Gastroesophageal sphincter (tissue), 4 donors: ENCODE measurements at regions not wholly inside any gene's neighbourhood (a gene's known extent, or its start where the extent isn't known, plus 50 kb on each side); places are given as distances from the start of the nearest gene placed in this dataset.

Experiments
- ATAC-seq: fragments of 150-250 bp; one replicate; pipeline ENCODE4 v1.9.1; 2016; ENCODE audit warnings: mild to moderate bottlenecking, moderate library complexity
- H3K27ac ChIP-seq, 4 donors: fragments of 200-600 bp; sonication (generic) in 3 of 4; 1 replicate in 3 of 4; 2 replicates in 1 of 4; pipeline ENCODE4 v1.5.1; 2016 to 2019
- H3K27me3 ChIP-seq: fragments of 200-600 bp; sonication (generic); one replicate; pipeline ENCODE4 v1.5.1; 2019
- H3K36me3 ChIP-seq, 2 donors: fragments of 200-600 bp; sonication (generic); one replicate each; pipeline ENCODE4 v1.5.1; 2019; ENCODE audit warnings: control low read depth in 1 of 2
- H3K4me1 ChIP-seq, 3 donors: fragments of 200-600 bp; sonication (generic); 1 replicate in 2 of 3; 2 replicates in 1 of 3; pipeline ENCODE4 v1.5.1; 2016 to 2019; ENCODE audit warnings: control low read depth in 2 of 3
- H3K4me3 ChIP-seq, 2 donors: fragments of 200-600 bp; sonication (generic); one replicate each; pipeline ENCODE4 v1.5.1; 2019; ENCODE audit warnings: mild to moderate bottlenecking in 1 of 2, moderate library complexity in 1 of 2
- H3K9me3 ChIP-seq, 3 donors: fragments of 200-600 bp; sonication (generic); one replicate each; pipeline ENCODE4 v1.5.1; 2017 to 2019; ENCODE audit warnings: control low read depth in 2 of 3
- CTCF ChIP-seq, 4 experiments: fragments of 200-600 bp in 2 of 4; fragments of 450-650 bp in 2 of 4; sonication (generic) in 1 of 4; IDR thresholded peaks; one replicate each; pipeline ENCODE4 v1.5.1; 2017 to 2019; ENCODE audit warnings: antibody characterized with exemption in 4 of 4, mild to moderate bottlenecking in 2 of 4, moderate library complexity in 2 of 4
- EP300 ChIP-seq: sonication (generic); formaldehyde crosslinking; IDR thresholded peaks from one replicate; pipeline ENCODE4 v1.6.1; 2017; ENCODE audit warnings: antibody characterized with exemption, mild to moderate bottlenecking
- POLR2A ChIP-seq, 2 donors: fragments of 450-650 bp; IDR thresholded peaks; one replicate each; pipeline ENCODE4 v1.6.1; 2017; ENCODE audit warnings: antibody characterized with exemption in 2 of 2, mild to moderate bottlenecking in 2 of 2, moderate library complexity in 1 of 2
- POLR2AphosphoS5 ChIP-seq: sonication (generic); formaldehyde crosslinking; IDR thresholded peaks from one replicate; pipeline ENCODE4 v1.6.1; 2017; ENCODE audit warnings: antibody characterized with exemption
- WGBS, 2 donors: methylation state at CpG; one replicate each; pipeline ENCODE4 v1.1.5; 2018; ENCODE audit warnings: low coverage in 1 of 2; 5-methylcytosine and 5-hydroxymethylcytosine counted together

GRCh38 chr2:163481515-163481914 lies 254.3 kb downstream of the FIGN start:
- no peak for ATAC-seq
- H3K4me3 ChIP-seq, result no peak overlapping the region
- no peak for TF ChIP-seq CTCF (IDR thresholded peaks at IDR 0.05)
- TF ChIP-seq POLR2AphosphoS5, result no peak
- TF ChIP-seq POLR2A (IDR thresholded peaks at IDR 0.05), result no peak
- no peak for TF ChIP-seq EP300
- peaks cover 0 to 5% (median 0%) of the 10 kb centered on the region in 3 donors for H3K9me3 ChIP-seq
- no peaks in the 10 kb centered on the region for H3K27me3 ChIP-seq
- H3K4me1 ChIP-seq, result no peaks in the 10 kb centered on the region
- no peak overlapping the region for H3K27ac ChIP-seq
- no peaks in the 10 kb centered on the region for H3K36me3 ChIP-seq

- no peak overlapping the region for H3K27ac ChIP-seq
- 88 to 94% methylated on average over 4 to 9 of the region's 9 CpGs for WGBS, 2 donors
- H3K36me3 ChIP-seq, result no peaks in the 10 kb centered on the region
- peaks cover 0 to 5% (median 0%) of the 10 kb centered on the region in 3 donors for H3K9me3 ChIP-seq
- TF ChIP-seq CTCF (IDR thresholded peaks at IDR 0.05) (no peak), EP300 (no peak), POLR2A (IDR thresholded peaks at IDR 0.05) (no peak), POLR2AphosphoS5 (no peak)
- H3K4me3 ChIP-seq, result no peak overlapping the region
- H3K27me3 ChIP-seq, result no peaks in the 10 kb centered on the region
- no peak for ATAC-seq
- H3K4me1 ChIP-seq, result no peaks in the 10 kb centered on the region
These were observed 256.2 kb downstream of the FIGN start for GRCh38 chr2:163479599-163479998.

- TF ChIP-seq POLR2AphosphoS5 (no peak), EP300 (no peak), POLR2A (IDR thresholded peaks at IDR 0.05) (no peak), CTCF (IDR thresholded peaks at IDR 0.05) (no peak)
- Histone ChIP-seq H3K36me3 (no peaks in the 10 kb centered on the region), H3K27me3 (no peaks in the 10 kb centered on the region), H3K27ac (no peak overlapping the region), H3K9me3 (peaks cover 0 to 5% (median 0%) of the 10 kb centered on the region in 3 donors), H3K4me1 (no peaks in the 10 kb centered on the region), H3K4me3 (no peak overlapping the region)
- 61 to 66% methylated on average over 3 of the region's 3 CpGs for WGBS, 2 donors
- ATAC-seq, result no peak
These were observed 260.0 kb downstream of the FIGN start for GRCh38 chr2:163475815-163476214.

- H3K4me1 ChIP-seq, result no peaks in the 10 kb centered on the region
- no peak overlapping the region for H3K4me3 ChIP-seq
- peaks cover 0 to 5% (median 0%) of the 10 kb centered on the region in 3 donors for H3K9me3 ChIP-seq
- H3K27me3 ChIP-seq, result no peaks in the 10 kb centered on the region
- H3K36me3 ChIP-seq, result no peaks in the 10 kb centered on the region
- no peak overlapping the region for H3K27ac ChIP-seq
- ATAC-seq, result no peak
- 76% methylated on average over 4 of the region's 4 CpGs for WGBS, 2 donors
- TF ChIP-seq POLR2AphosphoS5 (no peak), POLR2A (IDR thresholded peaks at IDR 0.05) (no peak), CTCF (IDR thresholded peaks at IDR 0.05) (no peak), EP300 (no peak)
These were observed 260.9 kb downstream of the FIGN start for GRCh38 chr2:163474889-163475288.

GRCh38 chr2:163474319-163474744 lies 261.5 kb downstream of the FIGN start:
- Histone ChIP-seq H3K36me3 (no peaks in the 10 kb centered on the region), H3K4me3 (no peak overlapping the region), H3K4me1 (no peaks in the 10 kb centered on the region), H3K27ac (no peak overlapping the region), H3K27me3 (no peaks in the 10 kb centered on the region), H3K9me3 (peaks cover 0 to 5% (median 0%) of the 10 kb centered on the region in 3 donors)
- TF ChIP-seq EP300, result no peak
- no peak for TF ChIP-seq CTCF (IDR thresholded peaks at IDR 0.05)
- TF ChIP-seq POLR2A (IDR thresholded peaks at IDR 0.05), result no peak
- TF ChIP-seq POLR2AphosphoS5, result no peak
- WGBS, 2 donors, result 79 to 95% methylated on average over 4 of the region's 4 CpGs
- ATAC-seq, result no peak
